HG03060 (cell line): ENCODE measurements at regions not wholly inside any gene's neighbourhood (a gene's known extent, or its start where the extent isn't known, plus 50 kb on each side); places are given as distances from the start of the nearest gene placed in this dataset.

Experiments used
- ATAC-seq: cut with Tn5 transposase; IDR thresholded peaks from one replicate; pipeline ENCODE4 v1.9.1; 2021; ENCODE audit warnings: low read depth, moderate number of reproducible peaks; ENCODE audit not compliant: unreplicated experiment

DNA sequence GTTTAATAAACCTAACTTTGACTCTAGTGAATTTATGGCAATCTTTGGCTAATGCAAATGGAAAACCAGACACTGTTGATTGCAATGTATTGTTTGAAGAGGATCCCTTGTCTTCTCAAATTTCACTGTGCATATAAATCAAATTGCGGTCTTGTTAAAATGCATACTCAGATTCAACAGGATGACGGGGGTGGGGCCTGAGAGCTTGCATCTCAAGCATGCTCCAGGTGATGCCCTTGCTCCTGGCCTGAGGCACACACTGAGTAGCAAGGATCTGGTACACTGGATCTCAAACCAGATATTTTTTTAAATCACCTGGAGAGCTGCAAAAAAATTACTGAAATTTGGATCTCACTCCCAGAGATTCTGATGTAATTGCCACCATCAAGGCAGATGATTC is 463.7 kb downstream of the DNAH5 start:
- no peak for ATAC-seq

DNA sequence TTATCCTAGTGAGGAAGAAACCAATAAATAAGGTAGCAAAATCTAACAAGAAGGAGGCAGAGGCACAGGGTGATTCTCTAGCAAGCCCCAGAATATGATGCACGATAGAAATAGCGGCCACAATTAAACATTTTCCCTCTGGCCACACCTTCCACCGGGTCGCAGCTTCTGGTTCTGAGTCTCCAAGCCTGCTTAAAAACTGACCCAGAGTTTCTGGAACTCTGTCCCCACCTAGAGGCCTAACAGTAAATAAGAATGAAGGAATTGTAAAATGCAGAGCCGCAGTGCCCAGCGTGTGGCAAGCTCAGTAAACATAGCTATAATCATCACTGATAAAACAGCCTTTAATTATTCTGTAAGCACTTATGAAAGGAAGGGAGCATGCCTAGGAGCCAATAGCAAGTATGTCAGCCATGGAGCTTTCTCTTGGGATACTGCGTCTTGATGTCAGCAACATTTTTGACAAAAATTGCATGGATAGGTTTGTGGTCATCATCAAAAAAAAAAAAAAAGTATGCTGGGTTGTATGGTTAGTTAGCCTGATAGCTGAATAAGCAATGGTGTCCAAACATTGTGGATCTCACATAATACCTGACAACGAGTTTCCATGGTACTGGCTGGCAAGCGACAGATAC is 465.5 kb downstream of the DNAH5 start:
- no peak for ATAC-seq

DNA sequence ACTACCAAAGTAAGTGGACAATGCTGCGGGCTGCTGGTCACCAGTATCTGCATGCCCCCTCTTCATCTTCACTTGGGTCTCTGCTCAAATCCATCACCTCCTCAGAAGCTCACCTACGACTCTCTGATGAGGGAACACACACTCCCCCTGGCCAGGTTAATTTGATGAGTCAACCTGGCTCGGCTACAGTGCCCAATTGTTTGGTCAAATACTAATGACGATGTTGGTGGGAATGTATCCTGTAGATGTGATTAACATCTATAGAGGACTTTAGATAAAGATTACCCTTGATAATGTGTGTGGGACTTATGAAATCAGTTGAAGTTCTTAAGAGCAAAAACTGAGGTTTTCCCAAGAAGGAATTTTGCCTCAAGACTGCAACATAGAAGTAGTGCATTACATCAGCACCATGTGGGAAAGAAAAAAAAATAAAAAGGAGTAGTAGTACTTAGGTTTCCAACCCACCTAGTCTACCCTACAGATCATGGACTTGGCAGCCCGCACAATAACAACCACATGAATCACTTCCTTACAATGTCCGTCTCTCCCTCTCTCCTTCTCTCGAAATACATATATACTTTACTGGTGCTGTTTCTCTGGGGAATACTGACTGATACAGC is 467.3 kb downstream of the DNAH5 start:
- no peak for ATAC-seq

DNA sequence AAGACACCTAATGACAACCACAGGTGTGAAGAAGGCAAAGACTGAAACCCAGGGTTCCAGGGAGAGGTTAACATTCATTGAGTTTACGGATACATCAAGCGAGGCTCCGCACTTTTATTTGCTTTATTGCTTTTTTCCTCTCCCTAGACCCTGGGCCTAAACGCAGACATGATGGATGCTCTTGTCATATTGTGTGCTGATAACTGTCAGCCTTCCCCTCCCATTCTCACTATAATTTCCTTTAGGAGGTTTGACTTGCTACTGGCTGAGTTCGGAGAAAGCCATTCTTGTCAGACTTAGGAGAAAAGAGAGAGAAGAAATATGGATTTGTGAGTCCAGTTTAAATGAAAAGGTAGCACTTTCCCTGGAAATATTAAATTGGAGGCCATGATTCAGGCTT is 471.6 kb downstream of the DNAH5 start:
- ATAC-seq: no peak

DNA sequence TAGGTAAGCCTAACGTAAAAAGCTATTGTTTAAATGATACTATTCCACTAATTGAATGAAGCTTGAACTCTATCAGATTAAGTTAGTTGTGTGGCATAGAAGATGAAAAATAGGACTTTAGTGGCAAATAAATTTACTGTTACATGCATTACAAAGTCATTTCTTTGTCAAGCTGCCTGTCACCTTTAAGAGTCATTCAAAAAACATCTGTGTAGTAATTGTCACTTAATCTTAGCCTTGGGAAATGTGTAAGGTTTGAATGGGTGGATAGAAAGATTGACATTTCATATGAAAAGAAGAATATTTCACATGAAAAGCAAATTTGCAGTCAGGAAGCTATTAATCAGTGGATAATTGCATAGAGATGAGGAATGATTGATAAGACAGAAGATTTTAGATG is 473.5 kb downstream of the DNAH5 start:
- no peak for ATAC-seq

DNA sequence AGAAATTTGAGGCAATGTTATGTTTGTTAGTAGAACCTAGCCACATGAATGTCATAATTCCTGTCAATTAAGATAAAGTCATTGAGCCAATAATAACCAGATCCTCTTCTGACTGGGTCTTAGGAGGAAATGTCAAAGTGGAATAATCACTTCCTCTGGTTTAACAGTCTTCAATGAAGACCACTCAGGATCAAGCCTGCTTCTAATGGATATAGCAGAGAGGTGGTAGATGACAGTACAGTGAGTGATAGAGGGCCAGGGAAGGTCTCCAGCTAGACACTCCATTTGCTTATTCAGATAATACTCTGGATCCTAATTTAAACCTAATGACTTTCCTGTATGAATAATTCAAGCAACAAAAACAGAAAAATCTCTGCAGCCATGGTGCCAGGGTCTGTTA is 474.2 kb downstream of the DNAH5 start:
- no peak for ATAC-seq

DNA sequence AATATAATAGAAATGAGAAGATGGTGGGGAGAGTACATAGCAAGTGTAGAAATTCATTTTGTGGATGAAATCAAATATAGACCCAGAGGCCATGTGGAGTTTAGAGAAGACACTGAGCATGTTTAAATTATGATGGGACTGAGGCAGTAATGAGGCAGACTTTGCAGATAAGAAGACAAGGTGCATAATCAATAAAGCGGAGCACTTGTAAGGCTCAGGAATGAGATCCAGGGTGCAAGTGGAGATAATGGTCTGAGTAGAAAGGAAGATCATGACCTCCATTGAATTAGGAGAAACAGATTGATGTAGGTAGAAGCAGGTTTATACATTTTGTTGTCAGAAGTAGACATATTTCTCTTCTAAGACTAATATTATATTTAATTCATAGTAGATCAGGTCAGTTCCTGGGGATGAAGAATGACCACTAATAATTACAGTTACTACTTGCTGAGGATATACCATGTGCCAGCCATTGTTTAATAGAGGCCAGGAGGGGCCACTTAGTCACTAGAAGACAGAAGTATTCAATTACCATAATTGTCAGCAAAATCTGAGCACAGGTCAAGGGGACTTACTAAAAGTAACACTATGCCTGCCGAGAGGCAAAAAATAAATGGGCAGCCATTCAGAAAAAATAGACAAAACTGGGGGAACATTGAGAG is 479.8 kb downstream of the DNAH5 start:
- ATAC-seq: no peak

DNA sequence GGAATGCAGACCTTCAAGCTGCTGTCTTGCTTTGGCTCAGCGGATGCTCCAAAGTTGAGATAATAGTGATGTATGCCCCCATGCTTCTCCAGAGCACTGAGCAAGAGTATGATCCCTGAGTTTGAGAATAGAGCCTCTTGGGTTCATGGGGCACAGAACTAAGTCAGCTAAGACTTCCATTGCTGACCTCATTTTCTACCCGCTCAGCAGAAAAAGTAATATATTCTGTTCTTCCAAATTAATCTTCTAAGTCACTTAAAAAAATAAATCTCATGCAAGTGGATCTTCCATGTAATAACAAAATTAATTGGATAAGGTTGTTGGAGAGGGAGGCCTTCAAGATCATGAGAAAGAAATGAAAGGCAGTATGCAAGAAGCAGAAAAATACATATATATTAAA is 483.9 kb downstream of the DNAH5 start:
- no peak for ATAC-seq

DNA sequence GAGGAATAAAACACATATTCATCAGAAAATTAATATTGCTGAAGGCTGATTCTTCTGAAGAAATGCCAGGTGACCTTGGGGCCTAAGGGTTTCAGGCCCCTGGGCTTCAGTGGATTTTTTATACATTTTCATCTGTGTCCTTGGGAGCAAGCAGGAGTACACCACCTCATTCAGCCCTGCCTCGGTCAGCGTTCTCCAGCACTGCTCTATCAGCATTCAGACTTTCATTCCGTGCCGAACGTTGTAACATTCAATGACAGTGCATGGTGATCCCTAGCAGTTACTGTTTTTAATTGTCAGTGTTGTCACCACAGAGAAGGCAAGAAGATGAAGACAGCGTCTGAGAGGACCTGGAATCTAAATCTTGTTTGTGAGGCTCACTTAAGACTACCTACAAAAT is 490.4 kb downstream of the DNAH5 start:
- no peak for ATAC-seq

DNA sequence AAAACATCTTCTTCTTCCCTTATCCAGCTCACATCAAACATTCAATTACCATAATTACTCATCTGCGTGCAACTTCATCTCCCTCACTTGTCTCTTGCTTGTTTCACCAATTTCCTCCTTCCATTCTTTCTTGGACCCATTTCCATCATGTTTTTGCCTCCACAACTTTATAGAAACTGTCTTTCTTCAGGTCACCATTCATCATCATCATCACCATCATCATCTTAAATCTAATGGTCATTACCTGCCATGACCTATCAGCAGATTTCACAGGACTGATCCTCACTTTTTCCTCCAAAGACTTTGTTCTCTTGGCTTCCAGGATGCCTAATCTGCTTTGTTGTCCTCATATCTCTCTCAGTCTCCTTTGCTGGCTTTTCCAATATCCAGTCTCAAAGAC is 495.6 kb downstream of the DNAH5 start:
- ATAC-seq: no peak

DNA sequence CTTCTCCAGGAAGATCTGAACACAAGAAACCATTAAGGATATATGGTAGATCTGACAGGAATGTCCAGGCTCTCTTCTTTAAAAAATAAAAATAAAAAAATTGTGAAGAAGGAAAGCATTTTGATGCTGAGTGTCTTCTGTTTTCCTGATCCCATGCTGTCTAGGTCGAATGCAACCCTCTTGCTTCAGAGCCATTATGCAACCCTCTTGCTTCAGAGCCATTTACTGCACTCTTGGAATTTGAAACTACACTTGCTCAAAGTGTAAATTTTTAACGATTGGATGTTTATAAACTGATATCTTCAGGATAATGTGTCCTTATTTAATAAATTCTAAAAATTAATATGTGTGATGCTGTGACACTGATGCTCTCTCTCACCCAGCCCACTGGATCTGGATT is 505.1 kb downstream of the DNAH5 start:
- ATAC-seq: no peak

DNA sequence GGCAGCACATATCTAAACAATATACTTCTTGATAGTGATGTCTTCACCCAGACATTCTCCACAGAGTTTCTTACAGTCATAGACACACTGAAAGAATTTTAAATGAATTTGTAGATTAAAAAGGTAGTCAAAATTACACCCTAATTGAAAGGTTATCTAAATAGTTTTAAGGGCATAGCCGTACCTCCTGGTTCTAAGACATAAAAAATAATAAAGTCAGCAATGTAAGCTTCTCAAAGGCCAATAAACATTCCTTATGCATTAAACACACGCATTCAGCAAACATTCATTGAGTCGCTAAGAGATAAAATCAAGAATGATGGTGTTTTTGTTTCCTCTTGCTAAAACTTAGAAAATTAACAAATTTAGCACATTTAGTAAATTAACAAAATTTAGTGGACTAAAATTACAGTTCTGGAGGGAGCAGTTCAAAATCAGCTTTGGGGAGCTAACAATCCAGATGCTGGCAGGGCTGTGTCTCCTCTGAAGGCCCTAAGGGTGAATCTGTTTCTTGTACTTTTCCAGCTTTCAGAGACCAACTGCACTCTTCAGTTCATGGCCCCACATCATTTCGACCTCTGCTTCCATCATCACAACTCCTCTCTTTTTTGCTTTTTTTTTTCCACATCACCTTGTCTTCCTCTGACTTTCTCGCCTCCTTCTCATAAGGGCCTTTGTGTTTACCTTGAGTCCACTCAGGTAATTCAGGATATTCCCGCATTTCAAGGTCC is 516.5 kb downstream of the DNAH5 start:
- no peak for ATAC-seq

DNA sequence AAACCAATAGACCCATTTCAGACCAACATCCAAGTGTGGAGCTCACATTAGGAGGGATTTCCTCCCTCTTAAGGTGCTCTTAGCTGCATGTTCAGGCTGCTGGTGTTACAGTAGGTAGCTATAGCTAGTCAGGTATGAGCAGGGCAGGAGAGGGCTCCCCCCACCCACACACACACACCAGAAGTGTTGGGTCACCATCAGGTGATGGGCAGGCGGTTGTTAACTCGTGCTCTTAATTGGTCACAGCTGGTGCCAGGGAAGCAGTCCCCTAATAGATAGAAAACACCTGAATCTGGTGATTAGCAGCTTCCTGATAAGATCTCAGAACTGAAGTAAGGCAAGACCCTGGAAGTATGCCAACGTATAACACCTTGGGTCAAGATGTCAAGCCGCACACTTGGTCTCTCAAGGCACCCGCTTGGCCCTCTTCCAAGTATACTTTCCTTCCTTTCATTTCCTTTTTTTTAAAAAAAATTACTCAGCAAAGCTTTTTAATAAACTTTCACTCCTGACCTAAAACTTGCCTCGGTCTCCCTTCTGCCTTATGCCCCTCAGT is 532.4 kb downstream of the DNAH5 start:
- ATAC-seq: no peak

DNA sequence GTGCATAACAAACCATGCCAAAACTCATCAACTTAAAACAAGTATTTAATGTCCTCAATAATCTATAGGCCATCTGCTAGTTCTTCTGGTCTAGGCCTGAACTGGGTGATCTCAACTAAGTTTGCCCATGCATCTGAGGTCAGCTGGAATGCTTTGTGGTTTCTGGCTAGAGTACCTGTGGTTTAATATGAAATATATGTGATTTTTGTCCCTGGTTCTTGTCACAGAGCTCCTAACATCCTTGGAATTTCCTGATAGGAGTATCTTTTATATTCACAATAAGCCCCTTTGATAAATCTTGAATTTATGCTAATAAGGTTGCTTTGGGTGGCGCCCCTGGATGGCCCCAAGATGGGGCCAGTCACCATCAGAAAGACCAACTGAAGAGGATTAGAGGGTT is 535.9 kb downstream of the DNAH5 start:
- no peak for ATAC-seq

DNA sequence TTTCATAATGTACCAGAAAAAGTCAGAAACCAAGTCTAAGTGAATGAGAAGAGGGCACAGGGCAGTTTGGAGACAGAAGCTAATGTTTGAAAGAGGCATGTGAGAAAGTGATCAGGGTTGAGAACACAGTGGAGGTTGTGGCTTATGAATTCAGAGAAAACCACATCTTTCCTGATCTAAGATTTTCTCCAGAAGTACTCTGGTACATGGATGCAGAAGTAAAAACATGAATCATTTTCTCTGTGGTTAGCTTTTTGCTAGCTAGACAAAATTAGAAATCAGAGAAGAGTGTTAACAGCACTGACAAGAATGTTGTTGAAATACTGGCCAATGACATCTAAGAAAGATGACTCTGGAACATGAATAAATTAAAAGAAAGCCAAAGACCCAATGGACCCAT is 541.1 kb downstream of the DNAH5 start:
- no peak for ATAC-seq

DNA sequence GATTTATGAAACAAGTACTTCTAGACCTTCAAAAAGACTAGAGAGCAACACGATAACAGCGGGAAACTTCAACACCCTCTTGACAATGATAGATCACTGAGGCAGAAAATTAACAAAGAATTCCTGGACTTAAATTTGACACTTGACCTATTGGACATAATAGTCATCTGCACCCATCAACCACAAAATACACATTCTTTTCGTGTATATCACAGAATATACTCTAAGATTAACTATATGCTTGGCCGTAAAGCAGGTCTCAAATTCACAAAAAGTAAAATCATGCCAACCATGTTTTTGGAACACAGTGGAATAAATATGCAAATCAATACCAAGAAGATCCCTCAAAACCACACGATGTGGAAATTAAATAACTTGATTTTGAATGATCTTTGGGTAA is 559.4 kb downstream of the DNAH5 start:
- ATAC-seq: no peak

DNA sequence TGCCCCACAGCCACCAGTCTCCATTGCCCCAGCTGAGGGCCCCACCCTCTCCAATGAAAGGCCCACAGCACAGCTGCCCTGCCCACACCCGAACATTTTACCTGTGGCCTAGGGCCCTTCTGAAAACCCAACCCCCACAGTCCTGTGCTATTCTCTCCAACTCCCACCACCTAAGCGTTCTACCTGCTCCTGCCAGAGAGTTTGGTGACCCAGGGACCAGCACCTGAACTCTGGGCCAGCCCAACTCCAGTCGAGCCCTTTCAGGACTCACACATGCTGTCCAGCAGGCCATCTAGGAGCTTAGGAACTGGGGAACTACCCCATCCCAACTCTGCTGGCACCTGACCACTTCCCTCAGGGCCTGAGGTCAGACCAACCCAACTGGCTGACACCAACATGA is 562.3 kb downstream of the DNAH5 start:
- ATAC-seq: no peak

DNA sequence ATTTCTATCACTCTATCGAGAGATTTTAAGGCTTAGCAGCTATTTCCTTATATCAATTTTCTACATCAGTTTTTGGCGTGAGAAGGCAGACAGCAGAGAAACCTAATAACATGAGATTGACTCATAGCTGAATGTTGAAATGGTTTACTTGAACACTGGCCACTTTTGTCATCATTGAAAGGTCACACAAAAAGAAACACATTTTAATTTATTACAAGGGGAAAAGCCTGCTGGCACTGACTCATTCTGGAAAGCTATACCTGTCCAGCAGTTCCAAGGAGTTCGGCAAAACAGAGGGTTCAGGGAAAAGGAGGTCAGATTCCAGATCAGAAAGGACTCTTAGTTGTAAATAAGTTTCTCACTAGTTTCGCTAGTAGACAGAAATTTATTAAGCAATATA is 566.4 kb downstream of the DNAH5 start:
- ATAC-seq: no peak

DNA sequence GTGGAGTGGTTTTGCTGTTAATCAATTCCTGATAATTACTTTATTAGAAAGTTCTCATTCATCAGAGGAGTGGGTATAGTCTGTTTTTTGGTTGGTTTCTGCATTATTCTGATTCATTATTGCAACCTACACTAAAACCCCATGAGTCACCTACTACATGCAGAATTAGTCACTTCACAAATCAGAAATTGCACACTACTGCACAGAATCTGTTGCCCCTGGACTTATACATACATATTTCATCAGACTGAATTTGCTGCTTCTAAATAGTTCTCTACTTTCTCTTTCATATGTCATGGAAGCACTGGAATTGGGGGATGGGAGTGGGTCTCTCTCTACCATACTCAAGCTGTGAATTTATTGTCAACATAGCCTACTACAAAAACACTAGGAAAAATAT is 585.1 kb downstream of the DNAH5 start:
- ATAC-seq: no peak

DNA sequence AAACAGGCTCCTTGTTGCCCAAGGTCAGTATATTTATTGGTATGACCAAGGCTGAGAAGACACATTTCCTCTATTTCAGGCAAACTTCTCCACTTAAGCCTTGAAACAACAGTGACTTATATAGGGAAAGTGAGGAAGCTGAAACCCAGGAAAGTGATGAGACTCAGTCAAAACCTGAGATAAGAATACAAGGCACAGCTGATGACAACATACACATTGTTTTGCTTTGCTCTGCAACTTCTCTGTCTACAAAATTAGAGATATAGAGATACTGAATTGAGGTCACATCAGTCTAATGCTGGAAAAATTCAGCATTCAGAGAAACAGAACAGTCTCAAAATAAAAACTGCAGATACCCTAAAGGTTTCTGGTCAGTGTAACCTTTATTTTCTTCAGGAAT is 586.1 kb downstream of the DNAH5 start:
- ATAC-seq: no peak

DNA sequence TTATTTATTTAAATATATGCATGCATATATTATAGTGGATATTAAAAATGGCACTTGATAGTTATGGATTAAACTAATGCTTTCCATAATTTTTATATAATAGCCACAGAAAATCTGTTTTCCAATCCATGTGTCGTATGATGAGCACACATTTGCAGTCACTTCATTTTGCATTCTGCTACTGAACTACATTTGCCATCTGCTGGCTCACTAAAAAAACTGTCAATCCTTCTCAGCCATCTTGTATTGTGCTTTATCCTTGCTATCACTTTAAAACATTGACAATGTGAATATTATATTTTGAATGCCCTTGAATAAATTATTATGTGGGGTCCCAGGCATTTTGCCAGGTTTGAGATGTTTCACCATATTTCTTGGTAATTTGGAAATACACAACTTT is 586.6 kb downstream of the DNAH5 start:
- ATAC-seq: no peak
